ENCODE measurements at regions not wholly inside any gene's neighbourhood (a gene's known extent, or its start where the extent isn't known, plus 50 kb on each side); places are given as distances from the start of the nearest gene placed in this dataset.

GRCh38 chr15:99445272-99445850, 120.4 kb upstream of the MEF2A start:
- WGBS (ENCODE audit: low lambda C conversion rate, missing lambda C conversion rate) = 81% methylated on average over 10 of the region's 10 CpGs
- no peaks in the 10 kb centered on the region for H3K9me3 ChIP-seq (ENCODE audit: low read depth)
- DNase-seq (ENCODE audit: low spot score) = no peak
- TF ChIP-seq EZH2 (IDR thresholded peaks at IDR 0.05; ENCODE audit: borderline replicate concordance) (no peak), EZH2phosphoT487 (IDR thresholded peaks at IDR 0.05; ENCODE audit: low read depth, severe bottlenecking, unreplicated experiment) (no peak), CTCF (IDR thresholded peaks at IDR 0.05; ENCODE audit: poor library complexity) (no peak)
- peaks cover 16% of the 10 kb centered on the region for H3K4me1 ChIP-seq (ENCODE audit: insufficient read depth)
- H3K9me2 ChIP-seq (replicated peaks; ENCODE audit: insufficient read depth) = no peaks in the 10 kb centered on the region
- no peak overlapping the region for H3K27ac ChIP-seq
- H3K27me3 ChIP-seq = no peaks in the 10 kb centered on the region
- H3K36me3 ChIP-seq (replicated peaks; ENCODE audit: insufficient read depth, low read depth) = no peaks in the 10 kb centered on the region
- no peak overlapping the region for H3K4me2 ChIP-seq
- no peak overlapping the region for H2AFZ ChIP-seq
- H3K4me3 ChIP-seq = no peak overlapping the region
- H3K79me2 ChIP-seq = no peaks in the 10 kb centered on the region
- H4K20me1 ChIP-seq (ENCODE audit: insufficient read depth, poor library complexity, severe bottlenecking) = no peaks in the 10 kb centered on the region

DNA sequence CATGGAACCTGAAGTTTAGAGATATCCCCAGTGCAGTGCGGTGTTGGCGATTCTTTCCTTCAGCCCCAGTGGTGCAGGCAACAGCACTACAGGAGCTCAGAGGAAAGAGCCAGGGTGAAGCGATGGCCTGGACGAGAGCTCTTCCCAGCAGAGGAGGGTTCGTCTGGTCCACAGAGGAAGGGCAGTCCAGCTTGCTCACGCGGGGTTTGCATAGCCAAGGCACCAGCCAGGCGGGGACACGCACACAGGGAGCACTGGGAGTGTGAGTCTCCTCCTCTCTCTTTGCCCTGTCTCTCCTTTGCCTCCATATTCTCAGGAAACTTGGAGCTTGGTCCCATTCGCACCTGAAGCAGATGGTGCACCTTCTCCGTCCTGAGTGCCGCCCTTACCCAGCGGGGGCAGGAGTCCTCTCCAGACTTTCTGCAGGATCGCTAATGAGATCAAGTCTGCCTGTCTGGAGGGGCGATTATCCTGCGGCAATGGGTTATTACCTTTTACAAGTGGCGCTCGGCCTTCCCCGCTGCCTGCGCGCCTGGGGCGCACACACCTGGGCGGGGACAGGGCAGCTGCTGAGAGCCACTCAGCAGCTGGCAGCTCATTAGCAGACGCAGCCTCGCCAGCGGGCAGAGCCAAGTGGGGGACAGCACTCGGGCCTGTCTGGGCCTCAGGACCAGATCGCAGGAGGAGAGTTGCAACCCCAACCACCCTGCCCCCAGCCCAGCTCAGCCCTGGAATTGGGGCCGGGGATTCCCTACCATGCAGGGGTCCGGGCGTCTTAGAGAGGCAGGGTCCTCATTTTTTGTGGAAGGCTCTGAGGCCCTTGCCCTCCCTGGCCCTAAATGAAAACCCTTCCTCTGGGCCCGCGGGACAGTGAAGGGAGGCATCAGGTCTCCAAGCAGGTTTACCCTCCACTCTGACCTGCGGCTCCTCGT, 119.0 kb upstream of the MEF2A start:
- no peaks in the 10 kb centered on the region for H4K20me1 ChIP-seq (ENCODE audit: insufficient read depth, poor library complexity, severe bottlenecking)
- H3K4me3 ChIP-seq = no peak overlapping the region
- no peak overlapping the region for H3K27ac ChIP-seq
- no peak for TF ChIP-seq CTCF (IDR thresholded peaks at IDR 0.05; ENCODE audit: poor library complexity)
- no peak for TF ChIP-seq EZH2phosphoT487 (IDR thresholded peaks at IDR 0.05; ENCODE audit: low read depth, severe bottlenecking, unreplicated experiment)
- TF ChIP-seq EZH2 (IDR thresholded peaks at IDR 0.05; ENCODE audit: borderline replicate concordance) = no peak
- H3K9me3 ChIP-seq (ENCODE audit: low read depth) = no peaks in the 10 kb centered on the region
- H3K36me3 ChIP-seq (replicated peaks; ENCODE audit: insufficient read depth, low read depth) = no peaks in the 10 kb centered on the region
- H3K4me1 ChIP-seq (ENCODE audit: insufficient read depth) = peaks cover 11% of the 10 kb centered on the region
- WGBS (ENCODE audit: low lambda C conversion rate, missing lambda C conversion rate) = 94% methylated on average over 25 of the region's 35 CpGs
- H3K27me3 ChIP-seq = no peaks in the 10 kb centered on the region
- no peaks in the 10 kb centered on the region for H3K79me2 ChIP-seq
- H2AFZ ChIP-seq = no peak overlapping the region
- DNase-seq (ENCODE audit: low spot score) = no peak
- H3K4me2 ChIP-seq = no peak overlapping the region
- H3K9me2 ChIP-seq (replicated peaks; ENCODE audit: insufficient read depth) = no peaks in the 10 kb centered on the region

DNA sequence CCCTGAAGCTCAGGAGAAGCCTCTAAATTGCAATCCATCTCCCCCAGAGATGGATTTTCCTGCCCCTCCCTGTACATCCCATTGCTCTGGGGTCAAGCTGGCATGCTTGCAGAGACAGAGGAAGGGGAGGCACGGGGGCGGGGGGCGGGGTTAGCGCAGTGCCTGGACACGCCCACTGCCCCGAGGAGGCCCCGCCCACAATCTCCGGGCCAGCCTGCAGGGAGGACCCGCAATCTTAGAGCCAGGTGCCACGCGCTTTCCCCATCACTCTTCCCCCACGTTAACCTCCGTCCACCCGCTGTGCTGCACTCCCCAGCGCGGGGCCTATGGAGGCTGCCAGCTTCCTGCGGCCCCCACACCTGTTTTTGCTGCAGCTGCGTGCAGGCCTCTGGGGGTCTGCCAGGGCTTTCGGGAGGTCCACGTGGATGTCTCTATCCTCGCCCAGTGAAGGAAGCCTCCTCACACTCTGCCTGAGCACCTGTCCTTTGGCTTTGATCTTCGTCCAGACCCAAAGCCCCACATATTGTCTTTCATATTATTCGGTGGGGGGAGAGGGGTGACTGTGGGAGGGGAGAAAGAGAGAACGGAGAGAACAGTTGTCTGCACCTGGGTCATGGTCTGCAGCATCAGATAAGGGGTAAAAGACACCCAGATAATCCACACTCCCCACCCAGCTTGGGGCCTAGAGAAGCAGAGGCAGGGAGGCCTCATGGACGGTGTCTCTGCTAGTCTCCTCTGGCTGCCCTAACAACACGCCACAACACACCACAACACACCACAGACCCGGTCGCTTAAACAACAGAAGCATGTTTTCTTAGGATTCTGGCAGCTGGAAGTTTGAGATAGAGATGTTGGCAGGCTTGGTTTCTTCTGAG, 118.0 kb upstream of the MEF2A start:
- Histone ChIP-seq H4K20me1 (ENCODE audit: insufficient read depth, poor library complexity, severe bottlenecking) (no peaks in the 10 kb centered on the region), H3K27me3 (no peaks in the 10 kb centered on the region), H3K79me2 (no peaks in the 10 kb centered on the region), H2AFZ (no peak overlapping the region), H3K9me3 (ENCODE audit: low read depth) (no peaks in the 10 kb centered on the region), H3K4me1 (ENCODE audit: insufficient read depth) (peaks cover 3% of the 10 kb centered on the region), H3K36me3 (replicated peaks; ENCODE audit: insufficient read depth, low read depth) (no peaks in the 10 kb centered on the region), H3K4me2 (no peak overlapping the region), H3K9me2 (replicated peaks; ENCODE audit: insufficient read depth) (no peaks in the 10 kb centered on the region), H3K27ac (no peak overlapping the region), H3K4me3 (no peak overlapping the region)
- WGBS (ENCODE audit: low lambda C conversion rate, missing lambda C conversion rate) = 90% methylated on average over 23 of the region's 28 CpGs
- no peak for DNase-seq (ENCODE audit: low spot score)
- TF ChIP-seq CTCF (IDR thresholded peaks at IDR 0.05; ENCODE audit: poor library complexity) = no peak
